ENCODE measurements at regions not wholly inside any gene's neighbourhood (a gene's known extent, or its start where the extent isn't known, plus 50 kb on each side); places are given as distances from the start of the nearest gene placed in this dataset.
"Not testable (repeated sequence)": the region's sequence is repeated elsewhere in the genome, so short reads cannot be mapped to it uniquely, and the experiment has no call there.

DNA sequence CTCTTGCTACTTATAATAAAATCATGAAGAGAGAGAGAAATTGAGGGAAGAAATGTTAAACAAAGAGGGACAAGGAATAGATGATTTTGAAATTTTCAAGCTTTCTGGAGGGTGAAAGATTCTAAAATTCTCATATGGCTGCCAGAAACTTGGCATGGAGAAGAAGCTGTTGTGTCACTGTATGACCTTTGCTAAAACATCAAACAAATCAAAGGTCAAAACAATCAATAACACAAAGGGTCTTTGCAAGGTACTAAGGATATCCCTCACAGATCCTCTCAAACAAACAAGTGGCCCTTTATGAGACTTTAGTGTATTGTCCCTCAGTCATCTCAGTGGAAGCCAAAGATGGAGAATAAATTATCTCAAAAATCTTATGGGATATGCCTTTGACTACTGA, 1039.2 kb upstream of the MIR17HG start:
- Histone ChIP-seq H3K4me3 (ENCODE audit: insufficient read depth, low read depth, low read length, poor library complexity, severe bottlenecking) (no peak overlapping the region), H3K36me3 (ENCODE audit: control insufficient read depth, insufficient read depth, low read length) (no peaks in the 10 kb centered on the region), H3K4me1 (ENCODE audit: control insufficient read depth, insufficient read depth, low read length, poor library complexity, severe bottlenecking) (no peaks in the 10 kb centered on the region), H3K27ac (ENCODE audit: insufficient read depth, low read length, poor library complexity, severe bottlenecking) (no peak overlapping the region), H3K27me3 (replicated peaks; ENCODE audit: control insufficient read depth, insufficient read depth, low read length, poor library complexity, severe bottlenecking) (no peaks in the 10 kb centered on the region), H3K9me3 (ENCODE audit: control insufficient read depth, low read length) (no peaks in the 10 kb centered on the region)
- DNase-seq, result no peak

- H3K9me3 ChIP-seq (ENCODE audit: control insufficient read depth, low read length), result no peaks in the 10 kb centered on the region
- H3K4me3 ChIP-seq (ENCODE audit: insufficient read depth, low read depth, low read length, poor library complexity, severe bottlenecking), result no peak overlapping the region
- no peak for DNase-seq
- H3K4me1 ChIP-seq (ENCODE audit: control insufficient read depth, insufficient read depth, low read length, poor library complexity, severe bottlenecking), result no peaks in the 10 kb centered on the region
- H3K36me3 ChIP-seq (ENCODE audit: control insufficient read depth, insufficient read depth, low read length), result no peaks in the 10 kb centered on the region
- no peak overlapping the region for H3K27ac ChIP-seq (ENCODE audit: insufficient read depth, low read length, poor library complexity, severe bottlenecking)
- H3K27me3 ChIP-seq (replicated peaks; ENCODE audit: control insufficient read depth, insufficient read depth, low read length, poor library complexity, severe bottlenecking), result no peaks in the 10 kb centered on the region
Measured at GRCh38 chr13:90311929-90312328, 1035.6 kb upstream of the MIR17HG start.

DNA sequence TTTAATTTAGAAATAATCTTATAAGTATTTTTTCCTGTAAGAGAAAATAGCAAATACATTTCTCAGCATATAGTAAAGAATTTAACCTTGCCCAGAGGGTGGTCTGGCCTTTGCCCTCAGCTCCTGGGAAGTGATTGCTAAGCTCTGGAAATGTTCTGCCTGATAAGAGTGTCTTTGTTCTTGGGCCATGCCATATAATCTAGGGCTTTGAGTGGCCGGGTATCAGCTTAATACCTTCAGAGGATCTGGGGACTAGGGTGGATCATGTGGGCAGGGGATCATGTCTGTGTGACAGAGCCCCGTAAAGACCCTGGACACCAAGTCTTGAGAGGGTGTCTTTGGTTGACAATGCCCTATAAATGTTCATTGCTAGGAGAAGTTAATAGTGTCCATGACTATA, 1032.4 kb upstream of the MIR17HG start:
- no peaks in the 10 kb centered on the region for H3K36me3 ChIP-seq (ENCODE audit: control insufficient read depth, insufficient read depth, low read length)
- no peak for DNase-seq
- no peaks in the 10 kb centered on the region for H3K9me3 ChIP-seq (ENCODE audit: control insufficient read depth, low read length)
- no peaks in the 10 kb centered on the region for H3K4me1 ChIP-seq (ENCODE audit: control insufficient read depth, insufficient read depth, low read length, poor library complexity, severe bottlenecking)
- H3K27ac ChIP-seq (ENCODE audit: insufficient read depth, low read length, poor library complexity, severe bottlenecking), result no peak overlapping the region
- no peak overlapping the region for H3K4me3 ChIP-seq (ENCODE audit: insufficient read depth, low read depth, low read length, poor library complexity, severe bottlenecking)
- no peaks in the 10 kb centered on the region for H3K27me3 ChIP-seq (replicated peaks; ENCODE audit: control insufficient read depth, insufficient read depth, low read length, poor library complexity, severe bottlenecking)

DNA sequence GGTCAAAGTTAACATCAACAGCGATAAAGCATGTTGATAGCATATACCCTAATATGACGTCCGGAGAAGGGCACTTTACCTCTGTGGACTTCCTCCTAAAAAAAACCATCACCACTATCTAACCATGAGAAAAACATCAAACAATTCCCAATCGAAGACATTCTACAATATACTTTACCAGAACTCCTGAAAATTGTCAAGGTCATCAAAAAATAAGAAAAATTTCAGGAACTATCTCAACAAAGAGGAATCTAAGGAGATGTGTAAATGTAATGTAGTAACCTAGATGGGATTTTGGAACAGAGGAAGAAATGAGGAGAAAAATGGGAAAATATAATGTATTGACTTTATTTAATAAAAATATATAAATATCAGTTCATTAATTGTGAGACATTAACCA, 1026.8 kb upstream of the MIR17HG start:
- Histone ChIP-seq H3K36me3 (ENCODE audit: control insufficient read depth, insufficient read depth, low read length) (no peaks in the 10 kb centered on the region), H3K27ac (ENCODE audit: insufficient read depth, low read length, poor library complexity, severe bottlenecking) (no peak overlapping the region), H3K9me3 (ENCODE audit: control insufficient read depth, low read length) (no peaks in the 10 kb centered on the region), H3K27me3 (replicated peaks; ENCODE audit: control insufficient read depth, insufficient read depth, low read length, poor library complexity, severe bottlenecking) (no peaks in the 10 kb centered on the region), H3K4me3 (ENCODE audit: insufficient read depth, low read depth, low read length, poor library complexity, severe bottlenecking) (no peak overlapping the region), H3K4me1 (ENCODE audit: control insufficient read depth, insufficient read depth, low read length, poor library complexity, severe bottlenecking) (no peaks in the 10 kb centered on the region)
- DNase-seq, result no peak

- Histone ChIP-seq H3K27ac (ENCODE audit: insufficient read depth, low read length, poor library complexity, severe bottlenecking) (no peak overlapping the region), H3K27me3 (replicated peaks; ENCODE audit: control insufficient read depth, insufficient read depth, low read length, poor library complexity, severe bottlenecking) (no peaks in the 10 kb centered on the region), H3K4me1 (ENCODE audit: control insufficient read depth, insufficient read depth, low read length, poor library complexity, severe bottlenecking) (no peaks in the 10 kb centered on the region), H3K9me3 (ENCODE audit: control insufficient read depth, low read length) (no peaks in the 10 kb centered on the region), H3K36me3 (ENCODE audit: control insufficient read depth, insufficient read depth, low read length) (no peaks in the 10 kb centered on the region), H3K4me3 (ENCODE audit: insufficient read depth, low read depth, low read length, poor library complexity, severe bottlenecking) (no peak overlapping the region)
- no peak for DNase-seq
Measured at GRCh38 chr13:90321281-90321931, 1026.1 kb upstream of the MIR17HG start.

- Histone ChIP-seq H3K27me3 (replicated peaks; ENCODE audit: control insufficient read depth, insufficient read depth, low read length, poor library complexity, severe bottlenecking) (no peaks in the 10 kb centered on the region), H3K4me1 (ENCODE audit: control insufficient read depth, insufficient read depth, low read length, poor library complexity, severe bottlenecking) (no peaks in the 10 kb centered on the region), H3K27ac (ENCODE audit: insufficient read depth, low read length, poor library complexity, severe bottlenecking) (no peak overlapping the region), H3K9me3 (ENCODE audit: control insufficient read depth, low read length) (no peaks in the 10 kb centered on the region), H3K4me3 (ENCODE audit: insufficient read depth, low read depth, low read length, poor library complexity, severe bottlenecking) (no peak overlapping the region), H3K36me3 (ENCODE audit: control insufficient read depth, insufficient read depth, low read length) (no peaks in the 10 kb centered on the region)
- DNase-seq, result no peak
Measured at GRCh38 chr13:90329641-90330040, 1017.8 kb upstream of the MIR17HG start.

DNA sequence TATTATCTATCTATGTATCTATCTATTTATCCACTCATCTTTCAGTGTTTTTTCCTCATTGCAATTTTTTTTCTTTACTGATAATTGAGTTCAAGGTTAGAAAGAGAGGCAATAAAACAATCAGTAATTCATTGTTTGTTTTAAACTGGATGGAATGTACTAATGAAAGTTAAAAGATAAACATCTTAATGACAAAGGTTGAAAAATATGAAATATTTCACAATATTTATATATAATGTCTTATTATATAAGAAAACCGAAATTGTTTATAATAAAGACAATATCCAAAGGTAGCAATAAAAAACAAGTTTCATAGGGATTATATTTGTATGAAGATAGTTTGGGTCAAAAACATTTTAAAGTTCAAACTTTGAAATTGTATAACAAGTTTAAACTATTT, 1015.5 kb upstream of the MIR17HG start:
- H3K27ac ChIP-seq (ENCODE audit: insufficient read depth, low read length, poor library complexity, severe bottlenecking), result no peak overlapping the region
- no peaks in the 10 kb centered on the region for H3K9me3 ChIP-seq (ENCODE audit: control insufficient read depth, low read length)
- H3K4me1 ChIP-seq (ENCODE audit: control insufficient read depth, insufficient read depth, low read length, poor library complexity, severe bottlenecking), result no peaks in the 10 kb centered on the region
- H3K36me3 ChIP-seq (ENCODE audit: control insufficient read depth, insufficient read depth, low read length), result no peaks in the 10 kb centered on the region
- H3K4me3 ChIP-seq (ENCODE audit: insufficient read depth, low read depth, low read length, poor library complexity, severe bottlenecking), result no peak overlapping the region
- DNase-seq, result no peak
- no peaks in the 10 kb centered on the region for H3K27me3 ChIP-seq (replicated peaks; ENCODE audit: control insufficient read depth, insufficient read depth, low read length, poor library complexity, severe bottlenecking)

DNA sequence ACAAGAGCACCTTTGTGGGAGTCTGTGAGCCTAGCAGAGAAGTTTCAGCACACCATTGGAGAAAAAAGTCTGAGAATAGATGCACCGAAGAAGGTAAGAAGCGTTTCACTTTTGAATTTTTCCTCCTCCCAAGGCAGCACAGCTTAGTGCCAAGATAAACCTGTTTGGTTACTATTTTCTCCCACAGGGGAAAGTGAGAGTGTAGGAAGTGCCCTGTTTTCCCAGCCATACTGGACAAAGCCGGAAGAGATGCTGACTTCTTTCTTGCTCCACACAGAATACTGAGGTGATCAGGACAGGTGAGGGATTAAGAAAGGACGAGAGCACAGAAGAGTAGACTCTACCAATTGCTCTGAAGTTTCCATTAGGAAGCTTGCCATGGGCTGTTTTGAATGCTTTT, 1011.0 kb upstream of the MIR17HG start:
- Histone ChIP-seq H3K4me3 (ENCODE audit: insufficient read depth, low read depth, low read length, poor library complexity, severe bottlenecking) (no peak overlapping the region), H3K27me3 (replicated peaks; ENCODE audit: control insufficient read depth, insufficient read depth, low read length, poor library complexity, severe bottlenecking) (no peaks in the 10 kb centered on the region), H3K4me1 (ENCODE audit: control insufficient read depth, insufficient read depth, low read length, poor library complexity, severe bottlenecking) (no peaks in the 10 kb centered on the region), H3K36me3 (ENCODE audit: control insufficient read depth, insufficient read depth, low read length) (no peaks in the 10 kb centered on the region), H3K27ac (ENCODE audit: insufficient read depth, low read length, poor library complexity, severe bottlenecking) (no peak overlapping the region), H3K9me3 (ENCODE audit: control insufficient read depth, low read length) (no peaks in the 10 kb centered on the region)
- DNase-seq, result no peak

GRCh38 chr13:90341348-90341747, 1006.1 kb upstream of the MIR17HG start:
- H3K36me3 ChIP-seq (ENCODE audit: control insufficient read depth, insufficient read depth, low read length); H3K4me3 ChIP-seq (ENCODE audit: insufficient read depth, low read depth, low read length, poor library complexity, severe bottlenecking); H3K27me3 ChIP-seq (replicated peaks; ENCODE audit: control insufficient read depth, insufficient read depth, low read length, poor library complexity, severe bottlenecking); H3K9me3 ChIP-seq (ENCODE audit: control insufficient read depth, low read length); H3K4me1 ChIP-seq (ENCODE audit: control insufficient read depth, insufficient read depth, low read length, poor library complexity, severe bottlenecking); H3K27ac ChIP-seq (ENCODE audit: insufficient read depth, low read length, poor library complexity, severe bottlenecking); DNase-seq: not testable (repeated sequence)

DNA sequence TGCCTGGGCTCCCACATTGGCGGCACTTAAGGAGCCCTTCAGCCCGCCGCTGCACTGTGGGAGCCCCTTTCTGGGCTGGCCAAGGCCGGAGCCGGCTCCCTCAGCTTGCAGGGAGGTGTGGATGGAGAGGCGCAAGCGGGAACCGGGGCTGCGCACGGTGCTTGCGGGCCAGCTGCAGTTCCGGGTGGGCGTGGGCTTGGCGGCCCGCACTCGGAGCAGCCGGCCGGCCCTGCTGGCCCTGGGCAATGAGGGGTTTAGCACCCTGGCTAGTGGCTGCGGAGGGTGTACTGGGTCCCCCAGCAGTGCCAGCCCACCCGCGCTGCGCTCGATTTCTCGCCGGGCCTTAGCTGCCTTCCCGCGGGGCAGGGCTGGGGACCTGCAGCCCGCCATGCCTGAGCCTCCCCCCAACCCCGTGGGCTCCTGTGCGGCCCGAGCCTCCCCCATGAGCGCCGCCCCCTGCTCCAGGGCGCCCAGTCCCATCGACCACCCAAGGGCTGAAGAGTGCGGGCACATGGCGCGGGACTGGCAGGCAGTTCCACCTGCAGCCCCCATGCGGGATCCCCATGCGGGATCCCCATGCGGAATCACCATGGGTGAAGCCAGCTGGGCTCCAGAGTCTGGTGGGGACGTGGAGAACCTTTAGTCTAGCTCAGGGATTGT, 998.9 kb upstream of the MIR17HG start:
- not testable (repeated sequence) for H3K27me3 ChIP-seq (replicated peaks; ENCODE audit: control insufficient read depth, insufficient read depth, low read length, poor library complexity, severe bottlenecking); H3K36me3 ChIP-seq (ENCODE audit: control insufficient read depth, insufficient read depth, low read length); H3K4me3 ChIP-seq (ENCODE audit: insufficient read depth, low read depth, low read length, poor library complexity, severe bottlenecking); DNase-seq; H3K27ac ChIP-seq (ENCODE audit: insufficient read depth, low read length, poor library complexity, severe bottlenecking); H3K4me1 ChIP-seq (ENCODE audit: control insufficient read depth, insufficient read depth, low read length, poor library complexity, severe bottlenecking); H3K9me3 ChIP-seq (ENCODE audit: control insufficient read depth, low read length)

Measured in effector memory CD4-positive, alpha-beta T cell (primary cell).